ENCODE measurements at regions not wholly inside any gene's neighbourhood (a gene's known extent, or its start where the extent isn't known, plus 50 kb on each side); places are given as distances from the start of the nearest gene placed in this dataset.

DNA sequence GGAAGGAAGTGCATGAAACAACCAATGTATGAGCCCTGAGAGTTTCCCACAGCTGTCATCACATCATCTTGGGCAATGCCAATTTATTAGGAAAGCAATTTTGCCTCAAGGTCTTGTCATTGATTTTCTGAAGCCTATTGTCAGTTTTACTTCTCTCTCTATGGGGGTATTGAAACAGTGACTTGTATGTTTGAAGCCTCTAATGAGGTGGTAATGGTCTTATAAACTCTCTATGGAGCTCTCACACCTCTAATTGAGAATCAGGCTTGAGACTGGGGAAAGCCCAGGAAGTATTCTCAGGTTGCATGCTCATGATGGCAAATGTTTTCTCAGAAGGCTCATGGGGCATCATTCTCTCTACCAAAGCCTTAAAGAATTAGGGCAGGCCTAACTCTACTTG, 308.2 kb upstream of the EMCN start:
- H4K20me1 ChIP-seq (replicated peaks; ENCODE audit: control insufficient read depth, extremely low read depth, insufficient read depth, low read length): no peaks in the 10 kb centered on the region
- H3K36me3 ChIP-seq (ENCODE audit: control insufficient read depth in 2 of 2, extremely low read depth in 1 of 2, insufficient read depth in 2 of 2, low read length in 2 of 2): no peaks in the 10 kb centered on the region
- dilution Hi-C loops (cut with MboI; ENCODE audit: extremely low pct_ligation_motif_present, low sequenced_read_pairs) (no loop called here), intact Hi-C loops (cut with micrococcal nuclease) (no loop called here)
- no peak for FAIRE-seq
- TF ChIP-seq POLR2AphosphoS5 (IDR thresholded peaks at IDR 0.05; ENCODE audit: insufficient read depth, low read depth, low read length) (no peak), FOS (IDR thresholded peaks at IDR 0.05; ENCODE audit: borderline replicate concordance, insufficient read depth, low read length) (no peak), GATA2 (IDR thresholded peaks at IDR 0.05; ENCODE audit: insufficient read depth, insufficient read length, low read depth, low read length) (no peak), MYC (IDR thresholded peaks at IDR 0.05; ENCODE audit: low read depth, low read length) (no peak), POLR2A (IDR thresholded peaks at IDR 0.05; ENCODE audit: low read depth, low read length) (no peak), EZH2 (IDR thresholded peaks at IDR 0.05; ENCODE audit: borderline replicate concordance, low read depth, low read length, severe bottlenecking) (no peak), JUN (IDR thresholded peaks at IDR 0.05; ENCODE audit: borderline replicate concordance, insufficient read depth, insufficient read length, low read depth) (no peak)
- TF ChIP-seq, protein P1, sequence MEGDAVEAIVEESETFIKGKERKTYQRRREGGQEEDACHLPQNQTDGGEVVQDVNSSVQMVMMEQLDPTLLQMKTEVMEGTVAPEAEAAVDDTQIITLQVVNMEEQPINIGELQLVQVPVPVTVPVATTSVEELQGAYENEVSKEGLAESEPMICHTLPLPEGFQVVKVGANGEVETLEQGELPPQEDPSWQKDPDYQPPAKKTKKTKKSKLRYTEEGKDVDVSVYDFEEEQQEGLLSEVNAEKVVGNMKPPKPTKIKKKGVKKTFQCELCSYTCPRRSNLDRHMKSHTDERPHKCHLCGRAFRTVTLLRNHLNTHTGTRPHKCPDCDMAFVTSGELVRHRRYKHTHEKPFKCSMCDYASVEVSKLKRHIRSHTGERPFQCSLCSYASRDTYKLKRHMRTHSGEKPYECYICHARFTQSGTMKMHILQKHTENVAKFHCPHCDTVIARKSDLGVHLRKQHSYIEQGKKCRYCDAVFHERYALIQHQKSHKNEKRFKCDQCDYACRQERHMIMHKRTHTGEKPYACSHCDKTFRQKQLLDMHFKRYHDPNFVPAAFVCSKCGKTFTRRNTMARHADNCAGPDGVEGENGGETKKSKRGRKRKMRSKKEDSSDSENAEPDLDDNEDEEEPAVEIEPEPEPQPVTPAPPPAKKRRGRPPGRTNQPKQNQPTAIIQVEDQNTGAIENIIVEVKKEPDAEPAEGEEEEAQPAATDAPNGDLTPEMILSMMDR (IDR thresholded peaks at IDR 0.05; ENCODE audit: extremely low read depth in 1 of 2, insufficient read depth in 1 of 2, low read depth in 1 of 2, low read length in 2 of 2): no peak
- TF ChIP-seq, protein P2, sequence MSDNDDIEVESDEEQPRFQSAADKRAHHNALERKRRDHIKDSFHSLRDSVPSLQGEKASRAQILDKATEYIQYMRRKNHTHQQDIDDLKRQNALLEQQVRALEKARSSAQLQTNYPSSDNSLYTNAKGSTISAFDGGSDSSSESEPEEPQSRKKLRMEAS (IDR thresholded peaks at IDR 0.05; ENCODE audit: insufficient read depth, insufficient read length): no peak
- BruUV-seq (replicated peaks): no TSS peak
- no peak overlapping the region for H3K9ac ChIP-seq (replicated peaks; ENCODE audit: extremely low read depth, insufficient read depth, low read length)
- H3K4me3 ChIP-seq (replicated peaks in 1 of 3; ENCODE audit: insufficient read depth in 1 of 3, low read depth in 1 of 3, low read length in 3 of 3): no peak overlapping the region
- no peak for DNase-seq (ENCODE audit: low read depth, low spot score)
- ChIA-PET POLR2A (no interaction called here), CTCF (interaction anchor here (0.8 to 1.0 kb wide), 3 partner anchors 10 to 732 kb away, joined by 3 read pairs; no protein-coding TSS in a partner anchor)
- no peaks in the 10 kb centered on the region for H3K27me3 ChIP-seq (ENCODE audit: control insufficient read depth in 2 of 2, insufficient read depth in 2 of 2, low read length in 2 of 2)
- no peak overlapping the region for H3K27ac ChIP-seq (ENCODE audit: insufficient read depth, low read depth, low read length)
- no peaks in the 10 kb centered on the region for H3K9me1 ChIP-seq (replicated peaks; ENCODE audit: control insufficient read depth, extremely low read depth, insufficient read depth, low read length)
- no peak overlapping the region for H3K4me2 ChIP-seq (ENCODE audit: insufficient read depth, low read length)
- H3K4me1 ChIP-seq (ENCODE audit: control insufficient read depth, extremely low read depth, insufficient read depth, low read length): no peaks in the 10 kb centered on the region
- no peak overlapping the region for H2AFZ ChIP-seq (ENCODE audit: low read depth, low read length)
- no peaks in the 10 kb centered on the region for H3K79me2 ChIP-seq (ENCODE audit: control insufficient read depth, insufficient read depth, low read length)
- H3K9me3 ChIP-seq (replicated peaks; ENCODE audit: control insufficient read depth, insufficient read depth, low read length): no peaks in the 10 kb centered on the region

Data from endothelial cell of umbilical vein (primary cell).